Psoas muscle (tissue), 7 donors: ENCODE measurements at regions not wholly inside any gene's neighbourhood (a gene's known extent, or its start where the extent isn't known, plus 50 kb on each side); places are given as distances from the start of the nearest gene placed in this dataset.

ENCODE experiments used
- ATAC-seq, 4 donors: fragments of 200-7000 bp; cut with Tn5 transposase; one replicate each; pipeline ENCODE4 v1.9.1; 2020; ENCODE audit warnings: moderate library complexity in 3 of 4, mild to moderate bottlenecking in 2 of 4
- DNase-seq, 2 donors: peaks; one replicate each; pipeline ENCODE4 v3.0.0-alpha.2; 2020
- H3K27ac ChIP-seq: fragments of 200-600 bp; one replicate; pipeline ENCODE4 v1.8.0; 2022
- H3K27me3 ChIP-seq, 3 donors: fragments of 200-600 bp in 1 of 3; one replicate each; pipeline versions ENCODE4 v1.6.1 to v1.8.0; 2013 to 2022; ENCODE audit warnings: low read length in 2 of 3, mild to moderate bottlenecking in 2 of 3, moderate library complexity in 1 of 3; ENCODE audit not compliant: insufficient read depth in 3 of 3
- H3K36me3 ChIP-seq, 2 donors: fragments of 200-600 bp in 1 of 2; one replicate each; pipeline versions ENCODE4 v1.6.1 to v1.8.0; 2013 to 2022; ENCODE audit warnings: low read depth in 1 of 2, mild to moderate bottlenecking in 1 of 2, moderate library complexity in 1 of 2; ENCODE audit not compliant: insufficient read depth in 1 of 2
- H3K4me1 ChIP-seq: fragments of 200-600 bp; one replicate; pipeline ENCODE4 v1.8.0; 2022
- H3K4me3 ChIP-seq: fragments of 200-600 bp; one replicate; pipeline ENCODE4 v1.8.0; 2022; ENCODE audit warnings: mild to moderate bottlenecking
- H3K9me3 ChIP-seq: fragments of 200-600 bp; one replicate; pipeline ENCODE4 v1.8.0; 2022
- CTCF ChIP-seq: fragments of 200-600 bp; IDR thresholded peaks from one replicate; pipeline ENCODE4 v1.8.0; 2022; ENCODE audit warnings: antibody characterized with exemption
- WGBS, 3 donors: extraction: QIAGEN DNeasy Blood & Tissue Kit; methylation state at CpG; one replicate each; pipeline versions ENCODE4 v1.1.6 to v1.1.7; 2013; 5-methylcytosine and 5-hydroxymethylcytosine counted together
- intact Hi-C, 2 donors: fragments of 100-400 bp; cut with DNase I; formaldehyde crosslinking; loops; one replicate each; pipeline versions ENCODE4 v1.11.0 to v1.14.2; 2022
- donor health status: healthy with polysubstance abuse.
- donor health status: DM: no; HTN: no; CAD: no; lungs with moderate emphysema.
- donor health status: Bipolar disorder and iron deficiency.
- donor health status: healthy.
- donor health status: DM: yes; HTN: yes; CAD: no.
- donor health status: DM: no; HTN: no; CAD: no.
- donor health status: DM: yes; HTN: yes; CAD: no.

- DNase-seq: no peak
- WGBS, 3 donors: 87 to 90% (median 88%) methylated on average over 15 of the region's 15 CpGs
- no peaks in the 10 kb centered on the region for H3K27me3 ChIP-seq
- H3K27ac ChIP-seq: no peak overlapping the region
- peaks cover 7% of the 10 kb centered on the region for H3K9me3 ChIP-seq
- no peak for ATAC-seq
- H3K4me3 ChIP-seq: no peak overlapping the region
- H3K36me3 ChIP-seq: no peaks in the 10 kb centered on the region
- H3K4me1 ChIP-seq: no peaks in the 10 kb centered on the region
- intact Hi-C loops: no loop called here
- no peak for TF ChIP-seq CTCF
These were observed 126.7 kb downstream of the SOX1 start for GRCh38 chr13:112193463-112194166.

- Histone ChIP-seq H3K4me1 (no peaks in the 10 kb centered on the region), H3K4me3 (no peak overlapping the region), H3K27me3 (no peaks in the 10 kb centered on the region), H3K27ac (no peak overlapping the region), H3K9me3 (peaks cover 7% of the 10 kb centered on the region), H3K36me3 (no peaks in the 10 kb centered on the region)
- no peak for ATAC-seq
- DNase-seq: no peak
- intact Hi-C loops: no loop called here
- TF ChIP-seq CTCF: no peak
- 86 to 89% (median 89%) methylated on average over 22 of the region's 22 CpGs for WGBS, 3 donors
These were observed 127.2 kb downstream of the SOX1 start for GRCh38 chr13:112194167-112194530.

- Histone ChIP-seq H3K27me3 (no peaks in the 10 kb centered on the region), H3K36me3 (no peaks in the 10 kb centered on the region), H3K27ac (no peak overlapping the region), H3K9me3 (peaks cover 7% of the 10 kb centered on the region), H3K4me1 (no peaks in the 10 kb centered on the region), H3K4me3 (no peak overlapping the region)
- DNase-seq (no peak), ATAC-seq (no peak)
- 82 to 89% (median 84%) methylated on average over 31 of the region's 31 CpGs for WGBS, 3 donors
- intact Hi-C loops: no loop called here
- no peak for TF ChIP-seq CTCF
These were observed 127.6 kb downstream of the SOX1 start for GRCh38 chr13:112194579-112194978.

- WGBS, 3 donors: 65 to 70% (median 66%) methylated on average over 16 to 17 of the region's 17 CpGs
- ATAC-seq (no peak), DNase-seq (no peak)
- H3K36me3 ChIP-seq: no peaks in the 10 kb centered on the region
- no peak for TF ChIP-seq CTCF
- H3K27ac ChIP-seq: no peak overlapping the region
- intact Hi-C loops: no loop called here
- H3K4me1 ChIP-seq: no peaks in the 10 kb centered on the region
- no peak overlapping the region for H3K4me3 ChIP-seq
- no peaks in the 10 kb centered on the region for H3K9me3 ChIP-seq
- H3K27me3 ChIP-seq: peaks cover 0 to 11% (median 2%) of the 10 kb centered on the region in 3 donors
These were observed 131.6 kb downstream of the SOX1 start for GRCh38 chr13:112198396-112199010.

- WGBS, 3 donors: 81 to 86% (median 84%) methylated on average over 10 of the region's 10 CpGs
- ATAC-seq (no peak), DNase-seq (no peak)
- Histone ChIP-seq H3K4me3 (no peak overlapping the region), H3K4me1 (no peaks in the 10 kb centered on the region), H3K27ac (no peak overlapping the region), H3K27me3 (peaks cover 0 to 20% (median 6%) of the 10 kb centered on the region in 3 donors), H3K36me3 (no peaks in the 10 kb centered on the region), H3K9me3 (no peaks in the 10 kb centered on the region)
- TF ChIP-seq CTCF: no peak
- intact Hi-C loops: no loop called here
These were observed 133.3 kb downstream of the SOX1 start for GRCh38 chr13:112200200-112200599.
